Breast epithelium (tissue), 4 donors: ENCODE measurements at regions not wholly inside any gene's neighbourhood (a gene's known extent, or its start where the extent isn't known, plus 50 kb on each side); places are given as distances from the start of the nearest gene placed in this dataset.

Source experiments
- DNase-seq, 2 donors: peaks; one replicate each; pipeline ENCODE4 v3.0.0-alpha.2; 2019; ENCODE audit warnings: low spot score in 2 of 2
- H3K27ac ChIP-seq, 2 donors: fragments of 200-600 bp; sonication (generic) in 1 of 2; one replicate each; pipeline ENCODE4 v1.5.1; 2016 to 2019; ENCODE audit warnings: mild to moderate bottlenecking in 1 of 2
- H3K27me3 ChIP-seq, 2 donors: fragments of 200-600 bp; sonication (generic) in 1 of 2; one replicate each; pipeline versions ENCODE4 v1.5.1 to v1.6.0; 2017 to 2019; ENCODE audit warnings: control low read depth in 1 of 2, mild to moderate bottlenecking in 1 of 2
- H3K36me3 ChIP-seq: fragments of 200-600 bp; one replicate; pipeline ENCODE4 v1.5.1; 2019
- H3K4me1 ChIP-seq, 2 donors: fragments of 200-600 bp; sonication (generic); one replicate each; pipeline ENCODE4 v1.5.1; 2016 to 2019; ENCODE audit warnings: control low read depth in 1 of 2
- H3K4me3 ChIP-seq, 3 donors: fragments of 200-600 bp; sonication (generic); 1 replicate in 2 of 3; 2 replicates in 1 of 3; pipeline ENCODE4 v1.5.1; 2016 to 2019; ENCODE audit warnings: mild to moderate bottlenecking in 3 of 3, moderate library complexity in 2 of 3
- H3K9me3 ChIP-seq, 2 donors: fragments of 200-600 bp; sonication (generic) in 1 of 2; one replicate each; pipeline ENCODE4 v1.5.1; 2016 to 2019; ENCODE audit warnings: control low read depth in 1 of 2
- CTCF ChIP-seq, 3 donors: fragments of 450-650 bp; IDR thresholded peaks; one replicate each; pipeline ENCODE4 v1.5.1; 2016 to 2017; ENCODE audit warnings: antibody characterized with exemption in 3 of 3, mild to moderate bottlenecking in 3 of 3, moderate library complexity in 3 of 3
- POLR2A ChIP-seq: fragments of 450-650 bp; IDR thresholded peaks from one replicate; pipeline ENCODE4 v1.6.1; 2016; ENCODE audit warnings: antibody characterized with exemption, mild to moderate bottlenecking, moderate library complexity
- POLR2AphosphoS5 ChIP-seq, 3 donors: sonication (generic); formaldehyde crosslinking; IDR thresholded peaks; one replicate each; pipeline ENCODE4 v1.6.1; 2017; ENCODE audit warnings: antibody characterized with exemption in 3 of 3
- intact Hi-C: fragments of 100-400 bp; cut with DNase I; formaldehyde crosslinking; loops from one replicate; pipeline ENCODE4 v1.15.1; 2023; ENCODE audit warnings: low total_unique reads

DNA sequence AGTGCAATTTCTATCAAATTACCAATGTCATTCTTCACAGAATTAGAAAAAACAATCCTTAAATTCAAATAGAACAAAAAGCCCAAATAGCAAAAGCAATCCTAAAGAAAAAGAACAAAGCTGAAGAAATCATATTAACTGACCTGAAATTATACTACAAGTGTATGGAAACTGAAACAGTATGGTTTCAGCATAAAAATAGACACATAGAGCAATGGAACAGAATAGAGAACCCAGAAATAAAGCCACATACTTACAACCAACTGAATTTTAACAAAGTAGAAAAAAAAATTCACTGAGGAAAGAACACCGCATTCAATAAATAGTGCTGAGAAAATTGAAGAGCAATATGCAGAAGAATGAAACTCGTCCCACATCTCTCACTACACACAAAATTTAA is 142.0 kb upstream of the CHRM2 start:
- TF ChIP-seq POLR2AphosphoS5 (IDR thresholded peaks at IDR 0.05) (no peak), POLR2A (no peak), CTCF (IDR thresholded peaks at IDR 0.05) (no peak)
- no peak for DNase-seq
- no peaks in the 10 kb centered on the region for H3K9me3 ChIP-seq
- intact Hi-C loops, result no loop called here
- no peaks in the 10 kb centered on the region for H3K27me3 ChIP-seq
- H3K4me3 ChIP-seq, result no peak overlapping the region
- no peak overlapping the region for H3K27ac ChIP-seq
- H3K4me1 ChIP-seq, result no peaks in the 10 kb centered on the region
- no peaks in the 10 kb centered on the region for H3K36me3 ChIP-seq

DNA sequence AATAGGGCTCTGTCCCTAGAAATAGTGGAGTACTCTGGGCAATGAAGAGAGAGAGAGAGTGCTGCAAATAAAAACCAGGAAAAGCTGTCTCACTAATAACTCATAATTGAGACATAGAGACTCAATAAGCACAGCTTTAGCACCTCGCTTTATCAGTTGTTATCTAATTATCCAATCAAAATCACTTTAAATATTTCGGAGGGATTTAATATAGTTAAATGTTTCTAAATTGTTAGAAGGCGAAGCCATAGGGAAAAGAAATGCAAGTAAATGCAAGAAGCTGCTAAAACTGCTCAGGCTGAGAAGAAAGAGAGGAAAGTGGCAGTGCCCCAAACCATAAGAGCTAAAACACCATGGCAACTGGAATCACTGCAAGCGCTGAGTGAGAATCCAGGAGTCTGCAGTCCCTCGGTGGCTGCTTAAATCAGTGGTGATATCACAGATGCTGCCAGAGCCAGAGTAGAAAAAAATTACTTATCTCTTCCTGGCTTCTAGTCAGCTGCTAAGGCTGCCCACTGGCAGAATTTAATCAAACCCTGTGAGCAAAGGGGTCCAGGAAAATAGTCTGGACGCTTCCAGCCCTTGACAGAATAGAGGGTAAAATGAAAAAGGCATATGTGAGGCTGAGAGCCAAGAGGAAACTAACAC is 150.4 kb upstream of the CHRM2 start:
- H3K27me3 ChIP-seq, result no peaks in the 10 kb centered on the region

DNA sequence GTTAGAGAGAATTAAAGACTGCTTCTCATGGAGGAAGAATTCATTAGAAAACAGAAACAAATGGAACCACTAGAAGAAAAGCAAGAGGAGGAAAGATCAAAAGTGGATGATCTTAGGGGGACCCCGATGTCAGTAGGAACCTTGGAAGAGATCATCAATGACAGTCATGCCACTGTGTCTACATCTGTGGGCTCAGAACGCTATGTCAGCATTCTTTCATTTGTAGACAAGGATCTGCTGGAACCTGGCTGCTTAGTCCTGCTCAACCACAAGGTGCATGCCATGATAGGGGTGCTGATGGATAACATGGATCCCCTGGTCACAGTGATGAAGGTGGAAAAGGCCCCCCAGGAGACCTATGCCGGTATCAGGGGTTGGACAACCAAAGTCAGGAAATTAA is 154.4 kb upstream of the CHRM2 start:
- Histone ChIP-seq H3K4me1 (no peaks in the 10 kb centered on the region), H3K4me3 (no peak overlapping the region), H3K36me3 (no peaks in the 10 kb centered on the region), H3K9me3 (no peaks in the 10 kb centered on the region), H3K27ac (no peak overlapping the region), H3K27me3 (no peaks in the 10 kb centered on the region)
- no peak for TF ChIP-seq CTCF (IDR thresholded peaks at IDR 0.05)
- no peak for TF ChIP-seq POLR2A
- no peak for TF ChIP-seq POLR2AphosphoS5 (IDR thresholded peaks at IDR 0.05)
- DNase-seq, result no peak
- intact Hi-C loops, result no loop called here

More for the DNA sequence above, 150.4 kb upstream of the CHRM2 start:
- Histone ChIP-seq H3K4me3 (no peak overlapping the region), H3K4me1 (no peaks in the 10 kb centered on the region), H3K27ac (no peak overlapping the region), H3K9me3 (no peaks in the 10 kb centered on the region), H3K36me3 (no peaks in the 10 kb centered on the region)
- intact Hi-C loops, result no loop called here
- TF ChIP-seq POLR2AphosphoS5 (IDR thresholded peaks at IDR 0.05) (no peak), POLR2A (no peak), CTCF (IDR thresholded peaks at IDR 0.05) (no peak)
- DNase-seq, result no peak

DNA sequence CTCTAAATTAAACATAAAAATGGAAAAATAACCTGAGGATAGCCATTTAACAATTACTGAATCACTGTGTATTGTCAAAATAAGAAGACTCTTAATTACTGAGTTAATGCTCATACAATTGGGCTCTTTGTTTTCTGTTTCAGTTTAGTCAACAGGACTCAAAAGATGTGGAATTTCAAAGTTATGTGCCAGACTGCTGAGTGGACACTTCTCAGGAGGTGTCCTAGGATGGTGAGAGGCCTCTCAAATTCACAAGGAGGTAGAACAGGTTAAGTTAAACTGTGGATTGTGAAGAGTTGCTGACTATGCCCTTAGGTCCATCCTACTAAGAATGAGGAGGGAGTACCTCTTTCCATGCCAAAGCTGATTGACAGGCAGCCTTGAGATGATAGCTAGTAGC is 157.7 kb upstream of the CHRM2 start:
- Histone ChIP-seq H3K9me3 (no peaks in the 10 kb centered on the region), H3K4me1 (no peaks in the 10 kb centered on the region), H3K27me3 (no peaks in the 10 kb centered on the region), H3K36me3 (no peaks in the 10 kb centered on the region), H3K4me3 (no peak overlapping the region), H3K27ac (no peak overlapping the region)
- no peak for DNase-seq
- intact Hi-C loops, result no loop called here
- TF ChIP-seq POLR2A, result no peak
- no peak for TF ChIP-seq CTCF (IDR thresholded peaks at IDR 0.05)
- no peak for TF ChIP-seq POLR2AphosphoS5 (IDR thresholded peaks at IDR 0.05)

- intact Hi-C loops, result no loop called here
- H3K4me3 ChIP-seq, result no peak overlapping the region
- H3K27me3 ChIP-seq, result no peaks in the 10 kb centered on the region
- H3K27ac ChIP-seq, result no peak overlapping the region
- H3K9me3 ChIP-seq, result no peaks in the 10 kb centered on the region
- TF ChIP-seq POLR2A, result no peak
- TF ChIP-seq POLR2AphosphoS5 (IDR thresholded peaks at IDR 0.05), result no peak
- TF ChIP-seq CTCF (IDR thresholded peaks at IDR 0.05), result no peak
- DNase-seq, result no peak
- no peaks in the 10 kb centered on the region for H3K4me1 ChIP-seq
- no peaks in the 10 kb centered on the region for H3K36me3 ChIP-seq
These were observed 158.6 kb upstream of the CHRM2 start for GRCh38 chr7:136709876-136710275.
